ENCODE measurements at regions not wholly inside any gene's neighbourhood (a gene's known extent, or its start where the extent isn't known, plus 50 kb on each side); places are given as distances from the start of the nearest gene placed in this dataset.

- Histone ChIP-seq H3K9me2 (ENCODE audit: insufficient read depth) (no peaks in the 10 kb centered on the region), H3K4me3 (replicated peaks in 1 of 2; ENCODE audit: low read depth in 1 of 2, low read length in 2 of 2) (no peak overlapping the region), H4K20me1 (ENCODE audit: insufficient read depth) (no peaks in the 10 kb centered on the region), H3K9ac (ENCODE audit: low read length) (no peak overlapping the region), H3K9me3 (ENCODE audit: control insufficient read depth in 1 of 2, insufficient read depth in 1 of 2, low read depth in 1 of 2, low read length in 2 of 2) (no peaks in the 10 kb centered on the region), H3K79me2 (ENCODE audit: insufficient read depth, low read length) (no peaks in the 10 kb centered on the region), H2AFZ (ENCODE audit: low read depth, low read length, poor library complexity, severe bottlenecking) (no peak overlapping the region), H3K27ac (ENCODE audit: low read depth, low read length) (no peak overlapping the region), H3K4me2 (ENCODE audit: low read length) (no peak overlapping the region), H3K36me3 (ENCODE audit: control insufficient read depth in 1 of 2, insufficient read depth in 2 of 2, low read length in 2 of 2) (no peaks in the 10 kb centered on the region), H3K27me3 (ENCODE audit: insufficient read depth, low read length) (peaks cover 3% of the 10 kb centered on the region; the same call in 1 of the 2 replicates), H3K4me1 (ENCODE audit: control insufficient read depth in 1 of 2, insufficient read depth in 2 of 2, low read length in 2 of 2) (no peaks in the 10 kb centered on the region)
- DNase-seq (ENCODE audit: low read depth, low spot score) (no peak), ATAC-seq (no peak)
- TF ChIP-seq EZH2 (IDR thresholded peaks at IDR 0.05) = no peak
- TF ChIP-seq ZFX (IDR thresholded peaks at IDR 0.05) = no peak
- no peak for TF ChIP-seq ZNF274 (IDR thresholded peaks at IDR 0.05; ENCODE audit: low read depth, low read length)
- TF ChIP-seq SRF (IDR thresholded peaks at IDR 0.05; ENCODE audit: low read depth) = no peak
- no peak for TF ChIP-seq CBX3 (IDR thresholded peaks at IDR 0.05; ENCODE audit: low read depth)
- TF ChIP-seq CEBPB (IDR thresholded peaks at IDR 0.05; ENCODE audit: low read depth) = no peak
- TF ChIP-seq EZH2phosphoT487 (IDR thresholded peaks at IDR 0.05; ENCODE audit: borderline replicate concordance) = no peak
- TF ChIP-seq POLR2A (IDR thresholded peaks at IDR 0.05; ENCODE audit: borderline replicate concordance, extremely low read depth, insufficient read depth, insufficient read length) = no peak
- TF ChIP-seq, protein P1, sequence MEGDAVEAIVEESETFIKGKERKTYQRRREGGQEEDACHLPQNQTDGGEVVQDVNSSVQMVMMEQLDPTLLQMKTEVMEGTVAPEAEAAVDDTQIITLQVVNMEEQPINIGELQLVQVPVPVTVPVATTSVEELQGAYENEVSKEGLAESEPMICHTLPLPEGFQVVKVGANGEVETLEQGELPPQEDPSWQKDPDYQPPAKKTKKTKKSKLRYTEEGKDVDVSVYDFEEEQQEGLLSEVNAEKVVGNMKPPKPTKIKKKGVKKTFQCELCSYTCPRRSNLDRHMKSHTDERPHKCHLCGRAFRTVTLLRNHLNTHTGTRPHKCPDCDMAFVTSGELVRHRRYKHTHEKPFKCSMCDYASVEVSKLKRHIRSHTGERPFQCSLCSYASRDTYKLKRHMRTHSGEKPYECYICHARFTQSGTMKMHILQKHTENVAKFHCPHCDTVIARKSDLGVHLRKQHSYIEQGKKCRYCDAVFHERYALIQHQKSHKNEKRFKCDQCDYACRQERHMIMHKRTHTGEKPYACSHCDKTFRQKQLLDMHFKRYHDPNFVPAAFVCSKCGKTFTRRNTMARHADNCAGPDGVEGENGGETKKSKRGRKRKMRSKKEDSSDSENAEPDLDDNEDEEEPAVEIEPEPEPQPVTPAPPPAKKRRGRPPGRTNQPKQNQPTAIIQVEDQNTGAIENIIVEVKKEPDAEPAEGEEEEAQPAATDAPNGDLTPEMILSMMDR (IDR thresholded peaks at IDR 0.05 in 2 of 3, conservative IDR thresholded peaks at IDR 0.05 in 1 of 3; ENCODE audit: borderline replicate concordance in 1 of 3, insufficient read depth in 1 of 3, low read depth in 2 of 3, low read length in 2 of 3) = no peak
- TF ChIP-seq, protein P2, sequence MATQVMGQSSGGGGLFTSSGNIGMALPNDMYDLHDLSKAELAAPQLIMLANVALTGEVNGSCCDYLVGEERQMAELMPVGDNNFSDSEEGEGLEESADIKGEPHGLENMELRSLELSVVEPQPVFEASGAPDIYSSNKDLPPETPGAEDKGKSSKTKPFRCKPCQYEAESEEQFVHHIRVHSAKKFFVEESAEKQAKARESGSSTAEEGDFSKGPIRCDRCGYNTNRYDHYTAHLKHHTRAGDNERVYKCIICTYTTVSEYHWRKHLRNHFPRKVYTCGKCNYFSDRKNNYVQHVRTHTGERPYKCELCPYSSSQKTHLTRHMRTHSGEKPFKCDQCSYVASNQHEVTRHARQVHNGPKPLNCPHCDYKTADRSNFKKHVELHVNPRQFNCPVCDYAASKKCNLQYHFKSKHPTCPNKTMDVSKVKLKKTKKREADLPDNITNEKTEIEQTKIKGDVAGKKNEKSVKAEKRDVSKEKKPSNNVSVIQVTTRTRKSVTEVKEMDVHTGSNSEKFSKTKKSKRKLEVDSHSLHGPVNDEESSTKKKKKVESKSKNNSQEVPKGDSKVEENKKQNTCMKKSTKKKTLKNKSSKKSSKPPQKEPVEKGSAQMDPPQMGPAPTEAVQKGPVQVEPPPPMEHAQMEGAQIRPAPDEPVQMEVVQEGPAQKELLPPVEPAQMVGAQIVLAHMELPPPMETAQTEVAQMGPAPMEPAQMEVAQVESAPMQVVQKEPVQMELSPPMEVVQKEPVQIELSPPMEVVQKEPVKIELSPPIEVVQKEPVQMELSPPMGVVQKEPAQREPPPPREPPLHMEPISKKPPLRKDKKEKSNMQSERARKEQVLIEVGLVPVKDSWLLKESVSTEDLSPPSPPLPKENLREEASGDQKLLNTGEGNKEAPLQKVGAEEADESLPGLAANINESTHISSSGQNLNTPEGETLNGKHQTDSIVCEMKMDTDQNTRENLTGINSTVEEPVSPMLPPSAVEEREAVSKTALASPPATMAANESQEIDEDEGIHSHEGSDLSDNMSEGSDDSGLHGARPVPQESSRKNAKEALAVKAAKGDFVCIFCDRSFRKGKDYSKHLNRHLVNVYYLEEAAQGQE (IDR thresholded peaks at IDR 0.05; ENCODE audit: low read depth) = no peak
- TF ChIP-seq POLR2AphosphoS5 (IDR thresholded peaks at IDR 0.05; ENCODE audit: low read depth, low read length) = no peak
- ChIA-PET RAD21 (ENCODE audit: low non-redundant PET in 1 of 2, low total read pairs in 2 of 2, uncharacterized antibody in 2 of 2, unreplicated experiment in 2 of 2) (no interaction called here), CTCF (no interaction called here), POLR2A (no interaction called here)
- intact Hi-C loops (cut with micrococcal nuclease) = no loop called here
- no TSS peak for BruUV-seq (replicated peaks)
Measured at GRCh38 chr15:98342911-98343310, 305.4 kb upstream of the IGF1R start.
